HG03457 (cell line): ENCODE measurements at regions not wholly inside any gene's neighbourhood (a gene's known extent, or its start where the extent isn't known, plus 50 kb on each side); places are given as distances from the start of the nearest gene placed in this dataset.
A peak's percentile ranks its signal among the peaks of the same experiment; 100 is the strongest.
"Not testable (repeated sequence)": the region's sequence is repeated elsewhere in the genome, so short reads cannot be mapped to it uniquely, and the experiment has no call there.

Experiments
- ATAC-seq: cut with Tn5 transposase; IDR thresholded peaks from one replicate; pipeline ENCODE4 v1.9.1; 2021; ENCODE audit warnings: moderate number of reproducible peaks; ENCODE audit not compliant: unreplicated experiment

DNA sequence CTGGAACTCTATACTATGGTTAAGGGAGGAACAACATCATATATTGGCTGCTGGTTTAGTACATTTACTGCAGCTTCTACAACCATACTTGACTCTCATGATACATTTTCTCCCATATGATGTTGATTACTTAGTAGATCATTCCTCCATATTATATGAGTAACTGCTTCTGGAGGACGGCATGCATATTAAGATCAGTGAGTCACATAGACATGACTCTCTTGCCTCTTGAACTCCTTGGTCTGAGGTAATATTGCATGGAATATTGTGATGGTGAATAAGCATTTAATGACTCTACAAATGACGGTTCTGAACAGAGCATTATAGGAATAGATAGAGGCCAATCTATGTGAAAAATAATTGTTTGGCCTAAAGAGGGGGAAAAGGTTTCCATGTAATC, 418.8 kb upstream of the SPHKAP start:
- ATAC-seq = no peak

DNA sequence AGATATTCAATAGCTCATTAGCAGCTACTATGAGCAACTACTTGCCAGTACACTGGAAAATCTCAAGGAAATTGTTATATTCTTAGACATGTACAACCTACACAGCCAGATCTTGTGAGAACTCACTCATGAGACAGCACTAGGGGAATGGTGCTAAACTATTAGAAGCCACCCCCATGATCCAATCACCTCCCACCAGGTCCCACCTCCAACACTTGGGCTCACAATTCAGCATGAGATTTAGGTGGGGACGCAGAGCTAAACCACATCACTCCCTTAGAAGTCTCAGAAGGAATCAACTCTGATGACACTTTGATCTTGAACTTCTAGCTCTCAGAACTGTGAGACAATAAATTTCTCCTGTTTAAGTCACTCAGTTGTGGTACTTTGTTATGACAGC, 418.3 kb upstream of the SPHKAP start:
- no peak for ATAC-seq

DNA sequence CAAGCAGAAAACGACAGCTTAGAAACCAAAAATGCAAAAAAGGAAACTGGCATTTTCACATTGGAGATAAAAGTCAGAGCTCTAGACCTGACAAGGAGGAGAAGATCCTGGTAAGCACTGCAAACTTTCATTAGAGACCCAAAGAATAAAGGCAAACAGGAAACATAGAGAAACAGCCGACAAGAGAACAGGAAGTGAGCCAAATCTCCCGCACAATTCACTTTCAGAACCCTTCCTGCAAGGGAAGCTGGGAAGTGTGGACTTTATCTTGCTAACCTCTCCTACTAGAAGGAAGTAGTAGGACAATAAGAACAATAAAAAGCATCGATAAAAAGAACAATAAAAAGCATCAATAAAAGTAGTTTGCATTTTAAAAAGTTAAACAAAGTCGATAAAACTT, 417.8 kb upstream of the SPHKAP start:
- ATAC-seq = no peak

DNA sequence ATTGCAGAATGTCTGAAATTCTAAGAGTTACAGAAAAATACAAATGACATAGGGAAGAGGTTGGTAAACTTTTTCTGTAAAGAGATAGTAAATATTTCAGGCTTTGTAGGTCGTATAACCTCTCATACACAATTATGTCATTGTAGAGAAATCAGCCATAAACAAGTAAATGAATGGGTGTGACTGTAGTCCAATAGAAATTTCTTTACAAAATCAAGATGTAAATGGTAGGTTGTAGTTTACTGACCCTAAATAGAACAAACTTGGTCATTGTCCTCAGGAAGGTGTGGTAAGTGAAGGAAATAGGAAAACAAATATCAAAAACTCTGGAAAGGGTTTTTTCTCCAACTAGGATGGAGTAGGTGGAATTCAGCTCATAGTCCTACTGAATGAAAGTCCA, 415.5 kb upstream of the SPHKAP start:
- no peak for ATAC-seq

DNA sequence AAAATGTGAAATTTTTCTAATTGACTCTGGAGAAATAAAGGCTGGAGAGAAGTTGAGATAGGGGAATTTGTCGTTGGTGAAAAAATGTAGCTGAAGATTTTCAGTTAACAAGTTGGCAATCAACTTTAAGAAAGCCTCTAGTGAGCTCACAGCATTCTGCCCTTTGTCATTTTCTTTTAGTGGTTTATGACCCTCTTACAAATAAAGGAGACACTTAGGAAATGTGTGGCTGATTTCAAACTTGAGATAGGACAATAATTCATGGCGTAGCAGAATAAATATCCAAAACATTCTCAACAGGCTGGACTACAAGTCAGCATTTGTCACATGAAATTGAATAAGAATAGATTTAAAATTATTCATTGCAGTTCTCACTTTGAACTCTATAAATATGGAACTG, 412.5 kb upstream of the SPHKAP start:
- no peak for ATAC-seq

DNA sequence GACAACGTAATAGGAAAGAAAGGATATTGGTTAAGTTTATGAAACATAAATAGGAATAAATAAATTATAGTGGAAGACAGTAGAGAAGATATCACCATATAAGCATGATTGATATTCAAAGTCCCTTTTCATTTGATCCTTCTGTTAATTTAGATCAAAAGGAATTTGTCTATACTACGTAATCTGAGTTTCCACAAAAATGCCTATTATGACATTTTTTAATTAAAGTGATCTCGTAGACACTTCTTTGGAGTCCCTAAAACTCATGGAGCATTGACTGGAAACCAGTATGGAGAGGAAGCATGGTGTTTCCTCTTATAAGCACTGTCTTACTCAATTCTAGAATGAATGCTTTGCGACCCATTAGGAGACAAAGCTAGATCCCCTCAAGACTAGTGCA, 411.4 kb upstream of the SPHKAP start:
- no peak for ATAC-seq

DNA sequence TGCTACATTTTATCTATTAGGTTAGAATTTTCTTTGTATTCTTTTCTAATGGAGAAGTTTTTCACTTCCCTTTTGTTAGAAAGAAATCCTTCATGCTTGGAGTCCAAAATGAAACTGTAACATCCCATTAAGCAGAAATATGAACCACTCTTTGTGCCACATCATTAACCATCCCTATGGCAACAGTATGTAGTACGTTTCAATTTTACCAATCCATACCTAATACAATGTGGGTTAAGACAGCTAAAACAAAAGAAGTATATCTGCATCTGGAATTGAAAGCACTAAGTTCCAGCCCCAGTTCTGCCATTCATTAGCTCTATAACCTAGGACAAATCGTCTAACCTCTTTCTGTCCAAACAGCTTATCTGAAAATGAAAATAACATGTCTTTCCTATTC, 409.2 kb upstream of the SPHKAP start:
- ATAC-seq = peak; percentile 99

DNA sequence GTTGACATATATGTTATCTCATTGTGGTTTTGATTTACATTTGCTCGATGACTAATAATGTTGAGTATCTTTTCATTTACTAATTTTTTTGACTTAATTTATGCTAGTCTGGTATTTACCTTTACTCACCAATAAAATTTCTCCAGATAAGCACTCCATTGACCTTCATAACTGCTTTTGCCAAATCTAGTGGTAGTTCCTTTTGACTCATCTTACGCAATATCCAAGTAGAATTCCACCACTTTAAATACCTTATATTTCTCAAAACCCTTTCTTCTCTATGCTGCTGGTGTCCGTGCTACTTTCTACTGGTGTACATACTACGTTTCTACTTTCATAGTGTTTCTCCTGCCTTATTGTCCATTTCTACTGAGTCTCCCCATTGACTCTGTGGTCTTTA, 407.6 kb upstream of the SPHKAP start:
- ATAC-seq = no peak

DNA sequence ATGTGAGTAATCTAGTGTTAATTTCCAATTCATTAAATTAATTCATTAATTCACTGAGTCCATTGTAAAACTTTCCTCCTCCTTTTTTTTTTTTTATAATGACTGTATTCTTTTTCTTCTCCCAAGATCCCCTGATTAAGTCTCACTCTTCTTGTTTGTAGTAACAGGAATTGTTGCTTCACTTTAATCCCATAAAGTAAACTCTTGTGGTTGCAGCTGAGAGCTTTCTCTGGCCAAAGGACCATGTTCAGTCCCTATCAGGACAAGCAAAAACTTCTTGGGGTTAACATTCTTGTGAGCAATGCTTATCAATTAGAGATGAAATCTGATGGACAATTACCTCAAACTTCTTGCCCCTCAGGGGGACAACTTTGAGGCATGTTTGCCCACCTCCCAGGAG, 400.2 kb upstream of the SPHKAP start:
- no peak for ATAC-seq

DNA sequence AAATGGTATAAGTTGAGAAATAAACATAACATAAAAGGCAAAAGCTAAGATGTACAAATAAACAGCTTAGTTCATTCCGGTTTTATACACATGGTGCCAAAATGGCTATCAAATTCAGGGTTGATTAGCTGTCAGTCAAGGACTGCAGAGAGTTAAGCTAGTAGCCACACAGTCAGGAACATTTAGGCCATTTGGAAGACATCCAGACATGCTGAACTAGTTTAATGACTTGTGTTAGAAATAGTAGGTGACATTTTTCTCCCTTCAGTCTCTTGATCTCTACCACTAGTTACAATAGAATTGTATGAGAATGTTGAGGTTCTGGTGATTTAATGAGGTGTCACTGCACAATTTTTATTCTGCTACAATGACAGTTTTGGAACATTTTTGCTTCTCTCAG, 394.4 kb upstream of the SPHKAP start:
- ATAC-seq = no peak

DNA sequence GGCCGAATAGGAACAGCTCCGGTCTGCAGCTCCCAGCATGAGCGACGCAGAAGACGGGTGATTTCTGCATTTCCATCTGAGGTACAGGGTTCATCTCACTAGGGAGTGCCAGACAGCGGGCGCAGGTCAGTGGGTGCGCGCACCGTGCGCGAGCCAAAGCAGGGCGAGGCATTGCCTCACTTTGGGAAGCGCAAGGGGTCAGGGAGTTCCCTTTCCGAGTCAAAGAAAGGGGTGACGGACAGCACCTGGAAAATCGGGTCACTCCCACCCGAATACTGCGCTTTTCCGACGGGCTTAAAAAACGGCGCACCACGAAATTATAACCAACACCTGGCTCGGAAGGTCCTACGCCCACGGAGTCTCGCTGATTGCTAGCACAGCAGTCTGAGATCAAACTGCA, 386.8 kb upstream of the SPHKAP start:
- not testable (repeated sequence) for ATAC-seq

DNA sequence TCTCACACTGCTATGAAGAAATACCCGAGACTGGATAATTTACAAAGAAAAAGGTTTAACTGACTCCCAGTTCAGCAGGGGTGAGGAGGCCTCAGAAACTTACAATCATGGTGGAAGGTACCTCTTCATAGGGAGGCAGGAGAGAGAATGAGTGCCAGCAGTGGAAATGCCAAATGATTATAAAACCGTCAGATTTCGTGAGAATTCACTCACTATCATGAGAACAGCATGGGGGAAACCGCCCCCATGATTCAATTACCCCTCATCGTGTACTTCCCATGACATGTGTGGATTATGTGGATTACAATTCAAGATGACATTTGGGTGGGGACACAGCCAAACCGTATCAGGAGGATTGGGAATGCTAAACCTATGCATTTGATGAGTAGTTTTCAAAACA, 380.3 kb upstream of the SPHKAP start:
- no peak for ATAC-seq

DNA sequence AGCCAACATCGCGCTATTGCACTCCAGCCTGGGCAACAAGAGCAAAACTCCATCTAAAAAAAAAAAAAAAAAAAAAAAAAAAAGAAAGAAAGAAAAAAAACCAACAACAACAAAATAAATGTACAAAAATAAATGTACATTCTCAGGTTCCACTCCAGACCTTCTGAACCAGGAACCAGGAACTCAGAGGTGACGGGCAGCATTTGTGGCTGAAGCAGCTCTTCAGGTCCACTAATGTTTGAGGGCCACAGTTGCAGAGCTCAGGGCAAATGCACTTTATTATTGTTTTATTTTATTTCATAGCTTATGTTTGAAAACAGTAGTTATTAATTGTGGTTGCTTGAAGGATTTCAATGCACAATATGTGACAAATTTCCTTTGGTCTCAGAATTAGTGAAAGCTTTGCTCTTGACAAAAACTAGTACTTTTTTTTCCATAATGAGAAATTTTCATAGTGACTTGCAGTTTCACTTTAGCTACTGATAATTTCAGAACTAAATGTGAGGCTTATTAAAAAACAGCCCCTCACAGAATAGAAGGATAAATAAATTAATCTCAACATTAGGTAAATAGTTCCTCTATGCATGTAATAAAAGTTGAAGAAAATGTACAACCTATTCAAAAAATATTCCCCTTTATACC, 378.4 kb upstream of the SPHKAP start:
- no peak for ATAC-seq

DNA sequence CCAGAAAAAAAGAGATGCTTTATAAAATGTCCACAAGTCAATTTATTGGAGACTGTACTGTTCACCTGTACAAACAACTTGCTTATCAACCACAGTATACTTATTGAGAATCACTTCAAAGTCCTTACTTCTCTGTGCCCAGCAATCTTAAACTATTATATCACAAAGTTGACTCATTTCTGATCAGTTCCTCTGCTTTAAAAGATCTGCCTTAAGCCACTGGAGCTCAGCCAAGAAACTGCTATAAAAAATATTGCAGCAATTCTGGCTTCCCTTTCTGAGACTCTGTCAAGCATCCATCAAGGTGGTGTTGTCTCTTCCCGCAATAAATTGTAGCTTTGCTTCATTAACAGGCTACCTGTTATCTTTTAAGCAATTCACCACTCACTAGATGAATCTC, 375.2 kb upstream of the SPHKAP start:
- ATAC-seq = no peak

DNA sequence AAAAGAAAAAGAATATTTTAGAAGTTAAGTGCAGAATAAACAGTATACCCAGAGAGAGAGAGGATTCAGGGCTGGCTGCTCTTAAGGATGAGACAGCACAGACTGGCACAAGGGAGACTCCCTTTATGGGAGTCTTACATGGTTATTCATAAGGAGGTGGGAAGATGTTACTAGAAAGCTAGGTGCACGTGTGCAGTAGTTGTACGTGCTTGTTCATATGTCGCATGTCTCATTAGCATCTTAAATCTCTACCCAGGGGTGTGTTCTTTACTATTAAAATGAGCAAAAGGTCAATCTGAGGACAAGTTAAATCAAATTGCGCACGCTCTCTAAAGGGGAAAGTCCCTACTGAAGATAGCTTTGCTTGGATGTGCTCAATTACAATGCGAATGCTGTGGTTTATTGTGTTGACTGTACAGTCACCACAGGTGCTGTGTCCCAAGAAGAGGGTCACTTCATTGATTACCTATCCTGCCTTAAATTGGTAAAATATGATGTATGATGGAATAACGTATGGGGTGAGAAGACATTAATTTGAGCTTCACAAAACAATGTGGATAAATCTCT, 368.0 kb upstream of the SPHKAP start:
- no peak for ATAC-seq

DNA sequence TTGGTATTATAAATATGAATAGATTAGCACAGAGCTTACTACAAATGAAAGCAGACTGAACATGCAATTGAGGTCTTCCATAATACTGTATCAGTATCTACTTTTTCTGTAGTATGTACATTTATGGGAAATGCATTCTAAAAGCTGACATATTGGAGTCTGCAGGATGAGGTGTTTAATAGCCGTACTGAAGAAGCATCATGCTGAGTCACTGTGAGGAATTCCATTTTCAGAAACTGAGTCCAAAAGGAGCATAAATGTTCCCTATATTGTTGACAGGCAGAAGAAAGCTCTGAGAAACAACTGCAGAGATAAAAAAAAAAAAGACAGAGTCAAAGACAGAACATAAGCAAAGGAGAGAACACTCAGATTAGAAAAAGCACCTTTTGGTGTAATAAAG, 366.7 kb upstream of the SPHKAP start:
- ATAC-seq = no peak

DNA sequence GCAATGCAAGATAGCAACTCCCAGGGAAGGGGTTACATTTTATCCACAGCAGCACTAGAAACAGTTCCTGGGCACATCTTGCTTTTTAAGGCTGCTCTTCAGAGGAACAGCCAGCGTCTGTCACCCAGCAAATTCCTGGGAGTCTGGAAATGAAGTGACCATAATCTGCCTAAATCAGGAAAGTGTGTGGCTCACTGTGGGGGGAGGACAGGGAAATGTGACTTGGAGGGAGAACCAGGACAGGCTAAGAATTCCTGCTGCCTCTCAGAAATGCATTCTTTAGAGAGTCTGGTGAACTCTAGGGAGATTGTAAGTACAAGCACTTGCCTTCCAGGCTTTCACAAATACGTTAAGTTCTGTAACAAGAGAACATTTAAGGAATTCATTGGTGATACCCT, 364.3 kb upstream of the SPHKAP start:
- no peak for ATAC-seq

DNA sequence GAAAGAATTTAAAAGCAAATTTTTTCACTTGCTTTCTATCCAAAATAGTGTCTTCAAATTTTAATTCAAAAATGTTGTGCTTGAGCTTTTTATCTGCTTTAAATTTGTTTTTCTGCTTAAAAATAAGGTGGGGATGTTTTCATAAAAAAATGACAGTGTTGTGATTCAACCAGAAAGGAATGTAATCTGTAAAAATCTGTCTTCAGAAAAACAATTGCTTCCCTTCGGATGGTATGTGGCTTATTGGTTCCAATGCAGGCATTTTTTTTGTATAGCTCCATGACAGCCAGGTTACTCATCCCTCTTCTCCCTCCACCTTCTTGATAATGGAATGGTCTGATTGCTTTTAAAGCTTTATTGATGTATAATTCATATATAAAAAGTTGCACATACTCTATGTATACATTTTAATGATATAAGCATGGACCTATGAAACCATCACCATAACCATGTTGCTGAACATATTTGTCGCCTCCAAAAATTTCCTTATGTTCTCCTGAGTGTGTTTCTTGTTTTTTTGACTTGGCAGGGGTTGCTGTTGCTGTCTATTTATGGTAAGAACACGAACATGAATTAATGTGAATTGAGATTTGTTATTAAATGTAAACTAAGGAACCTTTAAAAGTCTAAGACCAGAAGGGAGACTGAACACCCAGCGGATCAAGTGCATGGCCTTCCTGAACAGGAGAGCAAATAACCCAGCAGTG, 363.7 kb upstream of the SPHKAP start:
- ATAC-seq = no peak

DNA sequence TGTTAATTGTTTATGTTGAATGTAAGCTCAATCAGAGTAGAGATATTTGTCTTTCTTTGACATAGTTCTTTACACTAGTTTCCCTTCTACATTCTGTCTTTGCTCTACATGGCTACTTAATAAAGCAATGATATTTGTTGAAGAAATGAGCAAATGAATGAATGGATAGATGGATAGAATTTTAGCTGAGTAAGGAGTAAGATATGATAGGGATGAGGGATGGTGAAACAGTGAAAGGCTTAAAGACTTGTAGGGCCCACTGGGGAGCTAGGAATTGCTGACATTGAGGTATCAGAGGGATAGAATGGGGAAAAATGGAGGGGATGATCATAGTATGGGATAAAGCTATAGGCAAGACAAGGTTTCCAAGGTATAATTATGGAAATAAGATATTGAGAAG, 361.6 kb upstream of the SPHKAP start:
- no peak for ATAC-seq

DNA sequence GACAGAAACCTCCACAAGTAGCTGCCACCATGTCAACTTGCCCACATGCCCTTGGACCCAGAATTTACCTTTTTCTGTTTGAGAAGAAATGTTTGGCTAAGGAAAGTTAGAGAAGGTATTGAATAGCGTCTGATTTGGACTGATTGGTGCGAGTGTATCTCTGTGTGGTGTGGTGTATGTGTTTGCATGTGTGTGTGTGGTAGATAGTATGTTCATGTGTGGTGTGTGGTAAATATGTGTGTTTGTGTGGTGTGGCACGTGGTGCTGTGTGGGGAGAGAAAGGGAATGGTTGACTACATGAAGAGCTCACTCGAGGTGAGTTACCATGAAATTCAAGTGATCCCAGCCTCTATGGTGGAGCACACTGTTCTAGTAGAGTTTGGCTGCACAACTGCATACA, 360.8 kb upstream of the SPHKAP start:
- ATAC-seq = no peak

DNA sequence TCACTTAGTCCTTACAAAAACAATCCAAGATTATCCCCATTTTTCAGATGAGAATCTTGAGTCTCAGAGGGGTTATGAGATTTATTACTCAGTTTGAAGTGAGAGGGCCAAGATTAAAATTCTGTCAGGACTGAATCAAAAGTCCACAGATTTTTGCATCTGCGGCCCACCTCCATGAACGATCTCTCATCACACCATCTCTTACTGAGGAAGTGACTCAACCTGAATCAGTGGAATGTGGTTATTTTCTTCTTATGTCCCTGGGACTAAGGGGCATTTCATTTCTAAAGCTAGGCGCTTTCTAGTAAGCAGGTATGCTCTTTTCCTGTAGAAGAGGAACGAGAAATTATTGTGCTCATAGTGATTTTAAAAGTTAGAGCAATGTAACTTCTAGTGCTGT, 360.3 kb upstream of the SPHKAP start:
- ATAC-seq = no peak

DNA sequence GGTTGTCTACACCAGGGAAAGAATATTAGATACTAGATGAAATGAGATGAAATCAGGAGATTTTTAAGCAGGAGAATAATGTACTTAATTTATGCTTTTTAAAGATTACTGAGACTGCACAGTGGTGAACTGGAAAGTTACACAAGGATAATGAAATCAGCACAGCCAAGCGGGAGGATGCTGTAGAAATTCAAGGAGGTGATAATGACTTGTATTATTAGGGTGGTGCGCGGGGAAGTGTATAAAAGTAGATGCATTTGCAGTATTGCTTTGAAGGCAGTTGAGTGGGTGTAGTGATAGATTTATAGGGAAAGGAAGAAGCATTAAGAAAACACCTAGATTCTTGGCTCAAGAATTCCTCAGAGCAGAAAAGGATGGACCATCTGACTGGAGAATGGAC, 359.5 kb upstream of the SPHKAP start:
- no peak for ATAC-seq

DNA sequence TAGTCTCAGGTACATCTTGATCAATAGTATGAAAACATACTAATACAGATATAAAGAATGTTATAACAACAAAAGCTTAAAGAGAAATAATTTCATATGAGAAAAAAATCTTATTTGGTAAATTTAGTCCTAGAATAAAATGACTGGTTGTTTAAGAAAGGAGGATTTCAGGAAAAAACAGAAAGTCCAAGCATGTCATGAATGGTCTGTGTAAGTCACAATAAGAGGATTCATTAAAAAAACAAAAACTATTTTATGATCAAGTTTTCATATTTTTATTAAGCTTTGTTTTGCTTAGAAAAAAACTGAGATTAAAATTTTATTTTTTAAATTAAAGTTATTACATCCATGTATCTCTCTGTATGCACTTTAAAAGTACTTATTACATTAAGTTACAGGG, 353.9 kb upstream of the SPHKAP start:
- no peak for ATAC-seq
